K562 (cell line): ENCODE measurements at regions not wholly inside any gene's neighbourhood (a gene's known extent, or its start where the extent isn't known, plus 50 kb on each side); places are given as distances from the start of the nearest gene placed in this dataset.

Experiments used
- ATAC-seq: fragments of 200-7000 bp; cut with Tn5 transposase; 3 replicates; pipeline ENCODE4 v1.9.1; 2020; ENCODE audit warnings: moderate library complexity
- BruUV-seq: library from RNA; stranded (reverse); fragments of 400-500 nt; replicated peaks from 2 replicates; lab custom pipeline; 2021; lab: Mats Ljungman, UMichigan
- CTCF ChIA-PET: fragments of 300-600 bp; formaldehyde crosslinking; extraction: SDS; loops from one replicate; lab custom pipeline; 2021; ENCODE audit warnings: low intra/inter-chr PET ratio; lab: Yijun Ruan, JAX
- POLR2A ChIA-PET: fragments of 300-600, 350-650 bp; sonication (Branson Sonifier 250); formaldehyde crosslinking; extraction: SDS; loops from one replicate; lab custom pipeline; 2021; ENCODE audit warnings: antibody characterized with exemption, inconsistent platforms; lab: Yijun Ruan, JAX
- DNase-seq, 4 experiments: peaks; one replicate each; pipeline versions ENCODE4 v3.0.0 to v3.0.0-alpha.2; 2011 to 2018; ENCODE audit warnings: low spot score in 3 of 4, mixed read lengths in 3 of 4; ENCODE audit errors: extremely low read depth in 1 of 4
- FAIRE-seq: peaks from 2 replicates; lab custom pipeline; 2011; peaks lifted over from hg19 to GRCh38; lab: Jason Lieb, UNC
- H2AFZ ChIP-seq: 2 replicates; pipeline ENCODE4 v1.6.0; 2011; ENCODE audit warnings: low read depth, low read length, control low read depth, inconsistent platforms
- H3K27ac ChIP-seq: fragments of 200-600 bp; 3 replicates; pipeline ENCODE4 v1.8.0; 2011; ENCODE audit warnings: low read depth, mild to moderate bottlenecking, control low read depth, inconsistent platforms, low read length, moderate library complexity, mixed read lengths; ENCODE audit errors: extremely low read depth
- H3K27me3 ChIP-seq, 2 experiments: fragments of 300-600 bp in 1 of 2; 2 replicates in 1 of 2; 3 replicates in 1 of 2; pipeline versions ENCODE4 v1.6.0 to v1.8.0; 2011; ENCODE audit warnings: inconsistent platforms in 2 of 2, low read length in 2 of 2, mild to moderate bottlenecking in 1 of 2, mixed read lengths in 1 of 2, moderate library complexity in 1 of 2; ENCODE audit not compliant: control insufficient read depth in 2 of 2, insufficient read depth in 2 of 2
- H3K36me3 ChIP-seq: fragments of 300-600 bp; 3 replicates; pipeline ENCODE4 v1.8.0; 2011; ENCODE audit warnings: mild to moderate bottlenecking, low read length, inconsistent platforms; ENCODE audit not compliant: control insufficient read depth, insufficient read depth
- H3K4me1 ChIP-seq, 2 experiments: fragments of 200-600 bp in 1 of 2; replicated peaks in 1 of 2; 2 replicates in 1 of 2; 3 replicates in 1 of 2; pipeline versions ENCODE4 v1.5.1 to v1.8.0; 2011; ENCODE audit warnings: inconsistent platforms in 2 of 2, low read length in 2 of 2, mild to moderate bottlenecking in 1 of 2, mixed read lengths in 1 of 2, moderate library complexity in 1 of 2; ENCODE audit not compliant: control insufficient read depth in 2 of 2, insufficient read depth in 2 of 2
- H3K4me2 ChIP-seq: 2 replicates; pipeline ENCODE4 v1.6.1; 2011; ENCODE audit warnings: low read length, control low read depth, inconsistent platforms, mixed read lengths; ENCODE audit not compliant: insufficient read depth
- H3K4me3 ChIP-seq: fragments of 200-600 bp; sonication (generic), shearing (Covaris generic); 2 replicates; pipeline ENCODE4 v1.5.1; 2016; ENCODE audit warnings: control low read depth, inconsistent platforms
- H3K79me2 ChIP-seq: fragments of 200-600 bp; 3 replicates; pipeline ENCODE4 v1.8.0; 2011; ENCODE audit warnings: low read length, inconsistent platforms; ENCODE audit not compliant: control insufficient read depth, insufficient read depth
- H3K9ac ChIP-seq, 2 experiments: 2 replicates each; pipeline versions ENCODE4 v1.6.0 to v1.6.1; 2011; ENCODE audit warnings: low read depth in 2 of 2, low read length in 2 of 2, control low read depth in 1 of 2, inconsistent platforms in 1 of 2, mild to moderate bottlenecking in 1 of 2, mixed read lengths in 1 of 2; ENCODE audit not compliant: insufficient read depth in 1 of 2
- H3K9me1 ChIP-seq: one replicate; pipeline ENCODE4 v1.6.0; 2011; ENCODE audit warnings: inconsistent platforms, mild to moderate bottlenecking, low read length, moderate library complexity; ENCODE audit not compliant: control insufficient read depth, insufficient read depth
- H3K9me3 ChIP-seq: replicated peaks from 2 replicates; pipeline ENCODE4 v1.5.1; 2011; ENCODE audit warnings: low read depth, low read length, inconsistent platforms; ENCODE audit not compliant: control insufficient read depth, insufficient read depth
- H4K20me1 ChIP-seq: replicated peaks from 2 replicates; pipeline ENCODE4 v1.6.1; 2011; ENCODE audit warnings: low read length, inconsistent platforms, mixed read lengths; ENCODE audit not compliant: control insufficient read depth, insufficient read depth
- CEBPZ ChIP-seq: fragments of 150-350 bp; IDR thresholded peaks from 2 replicates; pipeline ENCODE4 v1.6.1; 2014; ENCODE audit warnings: low read depth, mild to moderate bottlenecking, low read length, borderline replicate concordance
- E2F8 ChIP-seq: fragments of 450-650 bp; IDR thresholded peaks from 2 replicates; pipeline ENCODE4 v1.7.1; 2018; ENCODE audit warnings: mild to moderate bottlenecking, low read depth; ENCODE audit not compliant: partially characterized antibody
- HLTF ChIP-seq: fragments of 450-650 bp; IDR thresholded peaks from 2 replicates; pipeline ENCODE4 v1.6.1; 2016
- MCM2 ChIP-seq: fragments of 450-650 bp; IDR thresholded peaks from 2 replicates; pipeline ENCODE4 v1.6.1; 2017; ENCODE audit warnings: low read depth, mild to moderate bottlenecking
- SMAD3 ChIP-seq: fragments of 450-650 bp; formaldehyde crosslinking; conservative IDR thresholded peaks from 2 replicates; pipeline ENCODE4 v1.4.0; 2020; ENCODE audit warnings: mild to moderate bottlenecking
- SMARCA4 ChIP-seq: fragments of 450-650 bp; IDR thresholded peaks from 2 replicates; pipeline ENCODE4 v1.6.1; 2016
- WGBS: fragments of 100-300 bp; shearing (Covaris generic); methylation state at CpG from one replicate; pipeline ENCODE4 v1.1.6; 2016; ENCODE audit warnings: low coverage, mixed read lengths; ENCODE audit not compliant: insufficient coverage; ENCODE audit errors: missing lambda C conversion rate; 5-methylcytosine and 5-hydroxymethylcytosine counted together
- in situ Hi-C: fragments of 300-500 bp; cut with MboI; formaldehyde crosslinking; loops from 4 replicates; pipeline ENCODE4 v1.15.0; 2018; ENCODE audit warnings: inconsistent platforms, mixed read lengths
- intact Hi-C: fragments of 100-400 bp; cut with micrococcal nuclease; formaldehyde crosslinking; loops from 2 replicates; pipeline ENCODE4 v1.14.2; 2022

GRCh38 chr14:95389471-95390011 is 69.8 kb upstream of the CLMN start:
- no peak overlapping the region for H3K4me2 ChIP-seq
- H3K4me1 ChIP-seq, result no peaks in the 10 kb centered on the region
- no peak for TF ChIP-seq HLTF
- TF ChIP-seq CEBPZ, result no peak
- TF ChIP-seq E2F8, result no peak
- TF ChIP-seq SMARCA4, result no peak
- TF ChIP-seq MCM2, result no peak
- no peak for TF ChIP-seq SMAD3 (CRISPR knock-in tag)
- TF ChIP-seq, all 486 proteins: peak for 0
- no TSS peak for BruUV-seq
- under 1% methylated on average over 8 of the region's 9 CpGs for WGBS
- ATAC-seq (no peak), FAIRE-seq (no peak), DNase-seq (no peak)
- no peak overlapping the region for H3K4me3 ChIP-seq
- no peaks in the 10 kb centered on the region for H3K36me3 ChIP-seq
- in situ Hi-C loops (no loop called here), intact Hi-C loops (no loop called here)
- H3K9ac ChIP-seq, result no peak overlapping the region
- POLR2A ChIA-PET, result no interaction called here
- H4K20me1 ChIP-seq, result no peaks in the 10 kb centered on the region
- no peak overlapping the region for H2AFZ ChIP-seq
- no peaks in the 10 kb centered on the region for H3K9me1 ChIP-seq
- H3K9me3 ChIP-seq, result no peaks in the 10 kb centered on the region
- no peaks in the 10 kb centered on the region for H3K79me2 ChIP-seq
- peaks cover 0 to 30% of the 10 kb centered on the region in 2 experiments; a peak in 3 of 5 replicates for H3K27me3 ChIP-seq
- H3K27ac ChIP-seq, result no peak overlapping the region
- CTCF ChIA-PET, result no interaction called here
